Testis (tissue), 2 donors: ENCODE measurements at regions not wholly inside any gene's neighbourhood (a gene's known extent, or its start where the extent isn't known, plus 50 kb on each side); places are given as distances from the start of the nearest gene placed in this dataset.

Experiments used
- DNase-seq: peaks from one replicate; pipeline ENCODE4 v3.0.0-alpha.2; 2019
- H3K27ac ChIP-seq, 2 donors: fragments of 200-600 bp; sonication (generic); one replicate each; pipeline ENCODE4 v1.5.1; 2019
- H3K27me3 ChIP-seq: fragments of 200-600 bp; sonication (generic); one replicate; pipeline ENCODE4 v1.5.1; 2019
- H3K36me3 ChIP-seq: fragments of 200-600 bp; sonication (generic); one replicate; pipeline ENCODE4 v1.5.1; 2017; ENCODE audit warnings: low read depth; ENCODE audit errors: missing control alignments
- H3K4me1 ChIP-seq: fragments of 200-600 bp; sonication (generic); one replicate; pipeline ENCODE4 v1.5.1; 2019
- H3K4me3 ChIP-seq, 2 donors: fragments of 200-600 bp; sonication (generic); one replicate each; pipeline ENCODE4 v1.5.1; 2017 to 2019
- H3K9me3 ChIP-seq: fragments of 200-600 bp; sonication (generic); one replicate; pipeline ENCODE4 v1.5.1; 2017
- POLR2A ChIP-seq: fragments of 450-650 bp; IDR thresholded peaks from one replicate; pipeline ENCODE4 v1.6.1; 2017; ENCODE audit warnings: antibody characterized with exemption, mild to moderate bottlenecking, moderate library complexity
- WGBS, 2 donors: methylation state at CpG; one replicate each; pipeline ENCODE4 v1.1.5; 2018; 5-methylcytosine and 5-hydroxymethylcytosine counted together
- intact Hi-C: fragments of 100-400 bp; cut with DNase I; formaldehyde crosslinking; loops from one replicate; pipeline ENCODE4 v1.15.1; 2023; ENCODE audit warnings: low total_unique reads
- TF ChIP-seq, protein P1 (sequence below), 3 experiments: fragments of 450-650 bp in 2 of 3; fragments of 200-600 bp in 1 of 3; sonication (generic) in 1 of 3; IDR thresholded peaks; one replicate each; pipeline ENCODE4 v1.5.1; 2016 to 2019; ENCODE audit warnings: antibody characterized with exemption in 3 of 3, mild to moderate bottlenecking in 2 of 3, moderate library complexity in 1 of 3

DNA sequence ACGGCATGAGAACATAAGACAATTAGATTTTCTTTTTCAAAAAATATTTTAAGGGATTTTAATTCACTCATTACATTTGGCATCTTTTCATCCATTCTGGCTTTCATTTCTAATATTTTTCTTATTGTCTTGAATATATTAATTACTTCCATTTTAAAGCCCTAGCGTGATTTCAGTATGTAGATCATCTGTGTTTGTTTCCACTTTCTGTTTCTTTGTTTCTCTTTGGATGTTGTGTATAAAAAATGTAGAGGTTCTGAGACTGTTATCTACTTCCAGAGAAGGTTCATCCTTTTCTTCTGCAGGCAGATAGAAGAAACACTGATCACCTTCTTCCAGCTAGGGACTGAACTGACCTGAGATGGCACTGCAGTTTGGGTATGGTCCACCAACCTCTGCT lies 664.4 kb upstream of the SLC39A10 start:
- no peaks in the 10 kb centered on the region for H3K4me1 ChIP-seq
- intact Hi-C loops: no loop called here
- no peak overlapping the region for H3K27ac ChIP-seq
- no peaks in the 10 kb centered on the region for H3K27me3 ChIP-seq
- WGBS, 2 donors: 62 to 68% methylated on average over 2 of the region's 2 CpGs
- H3K4me3 ChIP-seq: no peak overlapping the region
- H3K36me3 ChIP-seq: no peaks in the 10 kb centered on the region
- no peak for TF ChIP-seq POLR2A
- TF ChIP-seq, protein P1, sequence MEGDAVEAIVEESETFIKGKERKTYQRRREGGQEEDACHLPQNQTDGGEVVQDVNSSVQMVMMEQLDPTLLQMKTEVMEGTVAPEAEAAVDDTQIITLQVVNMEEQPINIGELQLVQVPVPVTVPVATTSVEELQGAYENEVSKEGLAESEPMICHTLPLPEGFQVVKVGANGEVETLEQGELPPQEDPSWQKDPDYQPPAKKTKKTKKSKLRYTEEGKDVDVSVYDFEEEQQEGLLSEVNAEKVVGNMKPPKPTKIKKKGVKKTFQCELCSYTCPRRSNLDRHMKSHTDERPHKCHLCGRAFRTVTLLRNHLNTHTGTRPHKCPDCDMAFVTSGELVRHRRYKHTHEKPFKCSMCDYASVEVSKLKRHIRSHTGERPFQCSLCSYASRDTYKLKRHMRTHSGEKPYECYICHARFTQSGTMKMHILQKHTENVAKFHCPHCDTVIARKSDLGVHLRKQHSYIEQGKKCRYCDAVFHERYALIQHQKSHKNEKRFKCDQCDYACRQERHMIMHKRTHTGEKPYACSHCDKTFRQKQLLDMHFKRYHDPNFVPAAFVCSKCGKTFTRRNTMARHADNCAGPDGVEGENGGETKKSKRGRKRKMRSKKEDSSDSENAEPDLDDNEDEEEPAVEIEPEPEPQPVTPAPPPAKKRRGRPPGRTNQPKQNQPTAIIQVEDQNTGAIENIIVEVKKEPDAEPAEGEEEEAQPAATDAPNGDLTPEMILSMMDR (IDR thresholded peaks at IDR 0.05): no peak
- no peaks in the 10 kb centered on the region for H3K9me3 ChIP-seq
- no peak for DNase-seq

DNA sequence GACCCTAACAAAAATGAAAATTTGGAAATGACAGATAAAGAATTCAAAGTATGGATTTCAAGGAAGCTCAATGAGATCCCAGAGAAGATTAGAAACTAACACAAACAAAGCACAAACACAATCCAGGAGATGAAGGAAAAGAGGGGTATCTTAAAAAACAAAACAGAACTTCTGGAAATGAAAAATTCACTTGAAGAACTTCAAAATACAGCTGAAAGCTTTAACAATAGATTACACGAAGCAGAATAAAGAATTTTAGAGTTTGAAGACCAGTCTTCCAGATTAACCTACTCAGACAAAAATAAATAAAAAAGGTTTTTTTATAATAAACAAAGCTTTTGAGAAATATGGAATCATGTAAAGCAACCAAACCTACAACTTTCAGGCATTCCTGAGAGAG lies 671.8 kb upstream of the SLC39A10 start:
- H3K27ac ChIP-seq: no peak overlapping the region
- DNase-seq: no peak
- WGBS, 2 donors: 68 to 70% methylated on average over 1 of the region's 1 CpG

DNA sequence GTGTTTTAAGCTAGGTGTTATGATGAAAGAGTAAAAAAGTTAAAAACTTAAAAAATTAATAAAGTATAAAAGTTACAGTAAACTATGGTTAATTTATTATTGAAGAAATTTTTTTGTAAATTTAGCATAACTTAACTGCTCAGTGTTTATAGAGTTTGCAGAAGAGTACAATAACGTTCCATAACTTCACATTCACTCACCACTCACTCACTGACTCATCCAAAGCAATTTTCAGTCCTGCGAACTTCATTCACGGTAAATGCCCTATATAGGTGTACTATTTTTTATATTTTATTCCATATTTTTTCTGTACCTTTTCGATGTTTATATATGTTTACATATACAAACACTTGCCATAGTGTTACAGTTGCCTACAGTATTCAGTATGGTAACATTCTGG lies 694.8 kb upstream of the SLC39A10 start:
- no peaks in the 10 kb centered on the region for H3K4me1 ChIP-seq
- no peaks in the 10 kb centered on the region for H3K27me3 ChIP-seq
- H3K36me3 ChIP-seq: no peaks in the 10 kb centered on the region
- H3K27ac ChIP-seq: no peak overlapping the region
- intact Hi-C loops: no loop called here
- 90 to 95% methylated on average over 4 of the region's 4 CpGs for WGBS, 2 donors
- no peak for TF ChIP-seq POLR2A
- TF ChIP-seq, protein P1 (IDR thresholded peaks at IDR 0.05): no peak
- no peak overlapping the region for H3K4me3 ChIP-seq
- no peak for DNase-seq
- H3K9me3 ChIP-seq: no peaks in the 10 kb centered on the region

More for the DNA sequence above, 671.8 kb upstream of the SLC39A10 start:
- Histone ChIP-seq H3K4me1 (no peaks in the 10 kb centered on the region), H3K36me3 (no peaks in the 10 kb centered on the region), H3K9me3 (no peaks in the 10 kb centered on the region), H3K27me3 (no peaks in the 10 kb centered on the region), H3K4me3 (no peak overlapping the region)
- no peak for TF ChIP-seq POLR2A
- TF ChIP-seq, protein P1 (IDR thresholded peaks at IDR 0.05): no peak
- intact Hi-C loops: no loop called here

DNA sequence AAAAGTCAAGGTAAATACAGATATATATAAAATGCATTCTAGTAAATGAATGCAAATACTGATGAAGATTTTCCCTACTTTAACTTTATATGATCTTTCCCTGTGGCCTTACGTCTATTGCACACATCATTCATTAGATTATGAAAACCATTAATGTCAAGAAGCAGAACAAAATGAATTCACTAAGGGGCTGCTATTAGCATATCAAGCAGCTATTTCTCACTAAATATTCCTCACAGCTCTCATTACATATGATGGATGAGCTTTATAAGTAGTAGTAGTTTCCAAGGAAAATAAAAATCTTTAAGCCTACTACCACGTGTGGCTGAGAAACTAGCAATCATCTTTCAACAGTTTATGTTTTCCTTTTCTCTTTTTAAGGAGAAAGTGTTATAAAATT lies 702.8 kb upstream of the SLC39A10 start:
- Histone ChIP-seq H3K9me3 (no peaks in the 10 kb centered on the region), H3K27me3 (no peaks in the 10 kb centered on the region), H3K4me3 (no peak overlapping the region), H3K36me3 (no peaks in the 10 kb centered on the region), H3K4me1 (no peaks in the 10 kb centered on the region), H3K27ac (no peak overlapping the region)
- DNase-seq: no peak
- intact Hi-C loops: no loop called here
- 56 to 70% methylated on average over 2 of the region's 2 CpGs for WGBS, 2 donors
- TF ChIP-seq POLR2A: no peak
- TF ChIP-seq, protein P1 (IDR thresholded peaks at IDR 0.05): no peak

DNA sequence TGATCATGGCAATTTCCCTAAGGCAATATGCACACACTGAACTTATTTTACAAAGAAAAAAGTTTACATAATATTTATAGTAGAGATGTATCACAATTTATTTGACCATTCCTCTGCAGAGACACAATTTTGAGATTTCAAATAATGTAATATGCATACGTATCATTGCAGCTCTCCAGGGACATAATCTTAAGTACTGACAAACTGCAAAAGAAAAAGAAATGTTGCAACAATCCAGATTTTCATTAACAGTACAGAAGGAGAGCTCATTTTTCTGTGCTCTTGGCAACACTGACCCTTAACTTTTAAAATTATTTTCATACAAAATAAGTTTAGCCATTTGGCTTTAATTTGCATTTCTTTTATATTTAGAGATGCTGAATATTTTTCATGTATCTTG lies 710.2 kb upstream of the SLC39A10 start:
- intact Hi-C loops: no loop called here
- H3K27me3 ChIP-seq: no peaks in the 10 kb centered on the region
- H3K36me3 ChIP-seq: no peaks in the 10 kb centered on the region
- H3K27ac ChIP-seq: no peak overlapping the region
- H3K4me3 ChIP-seq: peak overlapping the region in 1 of 2 donors; percentile 4
- DNase-seq: no peak
- TF ChIP-seq, protein P1 (IDR thresholded peaks at IDR 0.05): no peak
- TF ChIP-seq POLR2A: no peak
- H3K9me3 ChIP-seq: no peaks in the 10 kb centered on the region
- 54 to 72% methylated on average over 1 of the region's 1 CpG for WGBS, 2 donors
- H3K4me1 ChIP-seq: no peaks in the 10 kb centered on the region
